SU-DHL-6 (cell line): ENCODE measurements at regions not wholly inside any gene's neighbourhood (a gene's known extent, or its start where the extent isn't known, plus 50 kb on each side); places are given as distances from the start of the nearest gene placed in this dataset.

Source experiments
- EZH2phosphoT487 ChIP-seq: fragments of 200-600 bp; sonication (generic), shearing (Covaris generic); conservative IDR thresholded peaks from 2 replicates; pipeline ENCODE4 v1.6.1; 2018; ENCODE audit warnings: mild to moderate bottlenecking, antibody characterized with exemption, low read length, moderate library complexity, mixed read lengths
- TF ChIP-seq, protein P1 (sequence below): fragments of 200-600 bp; sonication (generic); IDR thresholded peaks from one replicate; pipeline ENCODE4 v1.5.1; 2017; ENCODE audit warnings: antibody characterized with exemption, mild to moderate bottlenecking, low read length, moderate library complexity; ENCODE audit not compliant: insufficient read depth, poor library complexity, severe bottlenecking

DNA sequence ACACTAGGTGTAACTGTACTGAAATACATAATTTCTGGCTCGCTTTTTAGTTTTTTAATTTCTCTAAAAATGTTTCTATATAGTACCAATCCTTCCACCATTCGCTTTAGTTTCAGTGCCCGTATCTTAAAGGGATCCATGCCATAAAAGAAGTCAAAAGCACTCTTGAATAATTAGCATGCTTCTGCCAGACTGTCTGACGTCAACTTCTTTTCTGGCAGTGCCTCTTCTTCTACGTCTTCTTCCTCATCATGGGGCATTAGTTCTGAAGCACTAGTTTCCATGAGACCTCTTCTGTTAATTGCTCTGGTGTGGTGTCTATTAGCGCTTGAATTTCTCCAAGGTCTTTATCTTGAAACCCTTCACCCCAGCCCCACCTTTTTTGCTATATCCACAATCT lies 93.8 kb upstream of the DOCK9 start:
- TF ChIP-seq, protein P1, sequence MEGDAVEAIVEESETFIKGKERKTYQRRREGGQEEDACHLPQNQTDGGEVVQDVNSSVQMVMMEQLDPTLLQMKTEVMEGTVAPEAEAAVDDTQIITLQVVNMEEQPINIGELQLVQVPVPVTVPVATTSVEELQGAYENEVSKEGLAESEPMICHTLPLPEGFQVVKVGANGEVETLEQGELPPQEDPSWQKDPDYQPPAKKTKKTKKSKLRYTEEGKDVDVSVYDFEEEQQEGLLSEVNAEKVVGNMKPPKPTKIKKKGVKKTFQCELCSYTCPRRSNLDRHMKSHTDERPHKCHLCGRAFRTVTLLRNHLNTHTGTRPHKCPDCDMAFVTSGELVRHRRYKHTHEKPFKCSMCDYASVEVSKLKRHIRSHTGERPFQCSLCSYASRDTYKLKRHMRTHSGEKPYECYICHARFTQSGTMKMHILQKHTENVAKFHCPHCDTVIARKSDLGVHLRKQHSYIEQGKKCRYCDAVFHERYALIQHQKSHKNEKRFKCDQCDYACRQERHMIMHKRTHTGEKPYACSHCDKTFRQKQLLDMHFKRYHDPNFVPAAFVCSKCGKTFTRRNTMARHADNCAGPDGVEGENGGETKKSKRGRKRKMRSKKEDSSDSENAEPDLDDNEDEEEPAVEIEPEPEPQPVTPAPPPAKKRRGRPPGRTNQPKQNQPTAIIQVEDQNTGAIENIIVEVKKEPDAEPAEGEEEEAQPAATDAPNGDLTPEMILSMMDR = no peak
- no peak for TF ChIP-seq EZH2phosphoT487
